Astrocyte of the hippocampus (primary cell): ENCODE measurements at regions not wholly inside any gene's neighbourhood (a gene's known extent, or its start where the extent isn't known, plus 50 kb on each side); places are given as distances from the start of the nearest gene placed in this dataset.
A peak's percentile ranks its signal among the peaks of the same experiment; 100 is the strongest.

Experiments
- DNase-seq: peaks from one replicate; pipeline ENCODE4 v3.0.0; 2011; ENCODE audit warnings: low read depth, low spot score

DNA sequence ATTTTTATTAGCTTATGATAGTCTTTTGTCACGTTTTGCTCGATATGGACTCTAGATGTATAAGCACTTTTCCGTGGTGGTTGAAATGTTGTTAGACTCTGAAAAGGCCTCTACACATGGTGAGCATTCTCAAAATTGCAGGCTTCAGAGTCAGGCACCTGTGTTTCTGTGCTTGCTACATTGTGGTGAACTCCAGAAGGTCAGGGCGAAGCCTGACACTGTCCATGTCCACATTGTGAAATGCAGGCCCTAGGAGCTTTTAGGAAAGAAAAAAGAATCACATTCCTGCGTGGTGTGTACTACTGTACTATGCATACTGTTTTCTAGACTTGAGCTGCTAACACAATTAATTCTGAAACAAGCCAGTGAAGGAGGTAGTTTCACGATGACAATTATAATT is 86.3 kb downstream of the HS3ST1 start:
- no peak for DNase-seq

DNA sequence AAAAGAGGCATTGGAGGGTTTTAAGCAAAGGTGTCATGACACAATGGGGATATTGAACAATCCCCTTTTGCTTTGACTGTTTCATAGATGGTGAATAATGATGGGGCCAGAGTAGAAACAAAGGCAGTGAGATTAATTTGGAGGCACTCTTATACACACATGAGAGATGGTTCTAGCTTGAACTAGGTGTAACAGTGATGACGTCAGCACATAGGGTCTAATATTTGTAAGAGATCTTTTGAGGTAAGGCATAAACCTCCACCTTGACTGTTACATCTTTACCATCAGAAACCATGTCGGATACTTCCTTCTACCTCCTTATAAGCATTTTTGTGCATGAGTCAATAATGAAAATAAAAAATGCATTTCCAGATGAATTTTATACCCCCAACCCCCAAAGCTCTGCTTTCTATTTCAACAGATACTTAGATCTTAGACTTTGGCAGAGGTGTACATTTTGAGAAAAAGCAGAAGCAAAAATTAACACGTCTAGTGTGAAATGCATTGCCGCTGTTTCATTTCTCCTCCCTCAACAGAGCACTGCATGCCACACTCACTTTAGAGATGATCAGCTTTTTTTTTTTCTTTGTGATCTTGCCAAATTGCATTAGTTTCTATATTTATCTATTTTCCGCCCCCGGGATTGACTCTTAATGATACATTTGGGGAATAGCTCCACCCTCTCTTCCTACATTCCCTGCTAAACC is 87.2 kb downstream of the HS3ST1 start:
- DNase-seq = no peak

DNA sequence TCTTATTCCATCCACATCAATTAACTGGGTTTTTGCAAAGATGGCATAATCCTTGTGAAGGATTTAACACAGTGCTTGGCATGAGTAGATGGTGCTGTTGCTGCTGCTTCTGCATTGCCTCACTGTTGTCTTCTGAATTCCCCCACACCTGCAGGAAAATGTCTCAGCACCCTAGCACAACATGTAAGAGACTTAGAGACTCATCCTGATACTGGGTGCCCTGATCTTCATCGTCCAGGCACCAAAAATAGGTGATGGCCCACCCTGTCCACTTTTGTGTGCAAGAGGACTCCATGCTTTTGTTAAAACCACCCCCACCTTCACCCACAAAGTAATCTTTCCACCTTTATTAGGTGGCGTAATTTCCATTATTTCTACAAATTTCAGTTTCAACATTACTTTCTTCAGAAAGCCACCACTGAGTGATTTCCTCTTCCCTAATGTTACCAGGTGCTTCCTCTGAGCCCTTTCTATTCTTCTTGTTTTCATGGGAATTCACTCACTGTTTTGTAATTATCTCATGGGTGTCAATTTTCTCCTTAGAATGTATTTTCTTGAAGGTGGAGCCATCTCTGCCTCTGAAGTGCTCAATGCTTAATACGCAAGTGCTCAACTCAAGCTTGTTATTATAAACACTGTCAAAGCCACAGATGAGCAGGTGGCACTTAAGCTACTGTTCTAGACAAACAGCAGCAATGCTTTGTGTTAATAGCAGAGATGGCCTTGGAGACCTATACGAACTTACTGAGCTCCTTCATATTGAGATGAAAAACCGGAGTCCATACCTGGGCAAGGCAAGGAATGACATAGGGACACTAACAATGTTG is 89.5 kb downstream of the HS3ST1 start:
- no peak for DNase-seq

DNA sequence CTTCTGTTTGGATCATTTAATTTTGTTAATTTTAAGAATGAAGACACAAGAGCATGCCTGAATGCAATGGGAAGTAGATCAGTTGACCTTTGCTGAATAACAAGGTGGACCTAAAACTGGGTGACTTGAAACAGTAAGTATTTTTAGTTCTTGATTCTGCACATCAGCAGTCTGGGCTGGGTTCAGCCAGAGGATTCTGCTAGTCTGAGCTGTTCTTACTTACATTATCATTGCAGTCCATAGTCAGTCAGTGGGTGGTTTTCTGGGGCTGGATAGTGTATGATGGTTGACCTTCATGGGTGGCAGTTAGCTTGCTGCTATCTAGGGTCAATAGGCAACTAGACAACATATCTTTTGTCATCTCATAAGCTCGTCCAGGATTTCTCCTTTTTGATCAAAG is 91.4 kb downstream of the HS3ST1 start:
- no peak for DNase-seq

DNA sequence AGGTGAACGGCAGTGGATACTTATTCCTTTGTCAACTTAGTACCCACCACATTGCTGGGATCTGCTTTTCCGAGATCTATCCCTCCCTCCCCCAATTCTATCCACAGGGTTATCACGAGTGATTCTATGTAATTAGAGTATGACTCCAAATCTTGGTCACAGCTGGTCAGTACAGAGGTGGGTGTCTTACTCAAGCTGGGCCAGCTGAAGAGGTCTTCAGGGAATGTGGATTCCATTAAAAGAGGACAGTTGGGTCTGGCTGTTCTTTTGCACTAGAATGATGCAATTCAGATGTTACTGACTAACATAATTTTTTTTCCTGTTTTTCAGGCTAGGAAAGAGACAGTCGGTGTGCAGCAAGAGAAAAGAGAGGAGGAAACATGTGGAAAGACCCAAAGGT is 92.3 kb downstream of the HS3ST1 start:
- DNase-seq = no peak

DNA sequence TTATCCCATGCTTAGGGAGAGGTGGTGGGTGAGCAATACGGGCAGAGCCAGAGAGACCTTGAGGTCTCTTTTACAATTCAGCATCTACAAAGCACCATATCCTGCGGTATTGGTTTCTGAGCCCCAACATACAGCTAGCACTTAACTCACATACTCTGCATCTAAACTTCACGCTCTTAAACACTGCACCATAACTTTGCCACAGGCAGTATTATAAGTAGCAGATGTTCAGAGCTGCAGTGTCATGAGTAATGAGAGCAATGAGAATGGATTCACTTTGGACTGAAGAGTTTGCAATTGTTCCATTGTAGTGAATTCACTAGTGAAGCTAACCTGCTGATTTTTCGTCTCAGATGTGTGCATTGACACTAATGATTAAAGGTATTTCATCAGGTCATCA is 93.8 kb downstream of the HS3ST1 start:
- no peak for DNase-seq

DNA sequence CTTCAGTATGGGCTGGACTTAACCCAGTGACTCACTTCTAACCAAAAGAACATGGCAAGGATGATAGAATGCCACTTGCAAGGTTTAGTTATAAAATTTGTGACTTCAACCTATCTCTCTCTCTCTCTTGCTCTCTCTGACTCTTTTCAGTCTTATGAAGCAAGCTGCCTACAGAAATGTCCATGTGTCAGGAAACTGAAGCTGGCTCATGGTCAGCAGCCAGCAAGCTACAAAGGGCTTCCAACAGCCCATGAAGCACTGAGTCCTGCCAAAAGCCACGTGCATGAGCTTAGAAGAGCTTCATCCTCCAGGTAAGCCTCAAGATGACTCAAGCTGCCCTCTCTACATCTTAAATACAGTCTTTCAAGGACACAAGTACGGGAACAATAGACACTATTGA is 100.3 kb downstream of the HS3ST1 start:
- no peak for DNase-seq

DNA sequence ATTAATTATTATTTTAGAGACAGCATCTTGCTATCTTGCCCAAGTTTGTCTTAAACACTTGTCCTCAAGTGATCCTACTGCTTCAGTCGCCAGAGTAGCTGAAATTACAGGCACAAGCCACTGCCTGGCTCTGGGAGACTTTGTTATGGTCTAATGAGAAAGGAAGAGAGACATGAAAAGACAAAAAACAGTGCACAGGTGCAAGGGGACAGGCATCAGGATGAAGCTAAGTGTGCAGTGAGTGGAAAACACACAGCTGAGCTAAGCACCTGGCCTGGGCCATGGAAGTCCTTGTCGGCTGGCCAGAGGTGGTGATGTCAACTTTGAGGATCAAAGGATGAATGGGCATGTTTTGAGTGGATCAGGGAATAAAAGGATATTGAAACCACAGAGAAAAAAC is 102.7 kb downstream of the HS3ST1 start:
- no peak for DNase-seq

DNA sequence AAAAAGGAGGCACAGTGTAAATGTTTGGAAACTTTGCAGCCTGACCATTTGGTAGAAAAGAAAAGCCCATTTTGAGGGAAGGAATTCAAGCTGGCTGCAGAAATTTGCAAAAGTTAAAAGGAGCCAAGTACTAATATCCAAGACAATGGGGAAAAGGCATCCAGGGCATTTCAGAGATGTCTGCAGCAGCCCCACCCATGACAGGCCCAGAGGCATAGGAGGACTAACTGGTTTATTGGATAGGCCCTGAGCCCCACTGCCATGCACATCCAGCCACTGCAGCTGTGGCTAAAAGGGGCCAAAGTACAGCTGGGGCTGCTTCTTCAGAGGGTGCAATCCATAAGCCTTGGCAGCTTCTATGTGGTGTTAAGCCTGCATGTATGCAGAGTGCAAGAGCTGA is 104.9 kb downstream of the HS3ST1 start:
- DNase-seq = no peak

DNA sequence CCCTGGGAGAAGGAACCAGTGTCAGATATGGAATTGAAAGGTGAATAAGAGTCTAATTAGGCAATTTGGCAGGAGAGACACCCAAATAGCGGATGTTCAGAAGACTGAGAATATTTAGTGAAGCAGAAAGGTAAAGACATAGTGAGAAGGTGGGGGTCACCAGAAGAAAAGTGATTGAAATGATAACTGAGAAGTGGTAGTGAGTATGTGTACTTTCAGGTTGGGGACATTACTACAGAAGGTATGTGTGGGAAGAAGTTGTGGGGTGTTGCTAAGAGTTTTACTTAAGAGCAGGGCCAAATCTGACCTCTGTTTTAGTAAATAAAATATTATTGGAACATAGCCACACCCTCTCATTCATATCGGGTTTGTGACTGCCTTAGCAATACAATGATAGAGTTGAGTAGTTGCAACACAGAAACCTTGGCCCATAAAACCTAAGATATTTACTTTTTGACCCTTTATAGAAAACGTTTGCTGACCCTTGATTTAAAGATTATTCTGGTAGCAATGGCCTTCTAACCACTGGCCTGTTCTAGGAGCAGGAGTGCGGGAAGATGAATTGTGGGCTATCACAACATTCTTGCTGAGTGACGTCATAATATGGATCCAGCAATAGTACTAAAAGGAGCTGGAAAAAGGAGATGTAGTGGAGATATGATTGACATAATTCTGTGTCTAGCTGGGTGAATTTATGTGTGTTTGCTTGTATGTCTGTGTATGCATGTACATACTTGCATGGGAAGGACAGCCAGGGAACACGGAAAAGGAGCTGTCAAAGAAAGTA is 115.3 kb downstream of the HS3ST1 start:
- peak; percentile 18 for DNase-seq

DNA sequence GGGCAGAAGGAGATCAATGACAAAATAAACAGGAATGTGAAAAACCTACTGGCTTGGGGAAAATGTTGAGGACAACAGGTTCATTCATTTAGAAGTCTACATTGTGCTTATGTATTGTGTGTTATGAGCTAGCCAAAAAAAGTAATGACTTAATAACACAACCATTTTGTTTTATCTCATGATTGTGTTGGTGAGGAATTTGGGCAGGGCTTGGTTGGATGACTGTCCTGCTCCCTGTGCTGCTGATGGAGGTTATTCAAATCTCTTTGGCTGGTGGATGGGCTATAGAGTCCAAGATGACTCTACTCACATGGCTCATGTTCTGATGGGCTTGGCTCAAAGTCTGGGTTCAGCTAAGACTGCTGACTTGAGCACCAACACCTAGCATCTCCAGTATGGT is 116.3 kb downstream of the HS3ST1 start:
- DNase-seq = peak; percentile 76

DNA sequence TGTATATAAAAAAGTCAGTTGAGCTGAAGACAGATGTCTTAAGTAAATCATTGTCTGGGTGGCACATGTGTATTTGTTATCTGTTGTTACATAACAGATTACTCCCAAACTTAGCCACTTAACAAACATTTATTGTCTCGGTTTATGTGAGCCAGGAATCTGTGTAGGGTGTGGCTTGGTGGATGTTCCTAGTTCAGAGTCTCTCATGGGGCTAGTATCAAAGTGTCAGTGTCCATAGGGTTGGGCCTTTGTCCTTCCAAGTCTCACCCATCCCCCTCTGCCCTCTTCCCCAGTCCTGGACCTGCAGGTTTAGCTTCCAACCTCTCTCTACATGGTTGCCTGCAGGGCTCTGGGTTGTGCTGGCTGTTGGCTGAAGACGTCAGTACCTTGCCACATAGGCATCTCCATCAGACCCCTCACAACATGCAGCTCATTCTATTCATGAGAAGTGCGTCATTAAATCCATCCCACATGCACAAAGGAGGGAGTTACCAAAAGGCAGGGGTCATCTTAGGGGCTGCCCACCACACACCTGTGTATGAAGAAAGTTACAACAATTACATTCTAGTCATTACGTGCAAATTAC is 127.5 kb downstream of the HS3ST1 start:
- no peak for DNase-seq

DNA sequence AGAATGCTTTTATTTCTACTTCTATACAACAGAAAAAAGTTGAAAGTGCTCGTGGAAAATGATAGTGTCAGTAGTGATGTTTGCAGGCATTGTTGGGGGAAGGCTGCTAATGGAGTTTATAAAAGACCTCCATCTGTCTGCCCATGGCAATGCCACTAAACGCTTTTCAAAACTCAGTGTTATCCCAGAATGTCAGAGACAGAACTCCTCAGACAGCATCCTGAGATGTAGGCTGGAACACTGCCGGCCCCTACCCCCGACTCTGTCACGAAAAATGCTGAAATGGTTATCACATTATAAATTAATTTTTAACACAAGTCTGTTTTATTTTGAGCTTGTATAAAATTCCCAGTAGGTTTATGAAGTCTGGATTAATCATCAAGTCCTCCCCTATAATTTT is 128.9 kb downstream of the HS3ST1 start:
- no peak for DNase-seq

DNA sequence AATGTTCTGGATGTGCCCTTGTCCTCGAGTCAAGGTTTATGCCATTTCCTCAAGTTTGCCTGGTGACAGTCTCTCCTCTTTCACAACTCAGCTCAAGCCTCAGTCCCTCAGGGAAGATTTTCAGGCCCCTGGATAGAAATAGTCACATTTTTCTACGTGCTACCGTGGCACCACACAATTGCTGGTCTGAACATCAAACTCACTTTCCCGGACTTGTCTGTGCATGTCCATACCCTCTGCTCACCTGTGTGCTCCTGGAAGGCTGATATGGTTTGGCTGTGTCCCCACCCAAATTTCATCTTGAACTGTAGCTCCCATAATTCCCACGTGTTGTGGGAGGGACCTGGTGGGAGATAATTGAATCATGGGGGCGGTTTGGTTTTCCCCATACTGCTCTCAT is 129.7 kb downstream of the HS3ST1 start:
- no peak for DNase-seq

DNA sequence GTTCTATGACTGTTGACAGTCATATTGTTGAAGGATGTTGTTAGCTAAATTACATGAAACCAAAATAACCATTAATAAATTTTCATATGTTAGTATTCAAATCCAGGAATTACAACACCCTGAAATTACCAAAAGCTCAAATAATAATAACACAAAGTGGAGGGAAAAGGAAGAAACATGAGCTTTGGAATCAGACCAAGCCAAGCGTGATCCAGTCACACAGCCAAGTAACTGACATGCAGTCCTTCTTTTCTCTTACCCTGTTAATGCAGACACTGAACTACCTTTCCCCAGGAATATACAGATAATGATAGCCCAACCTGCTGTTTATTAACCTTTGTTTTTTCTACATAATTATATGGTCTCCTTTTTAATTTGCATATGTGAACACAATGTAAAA is 130.2 kb downstream of the HS3ST1 start:
- DNase-seq = no peak

DNA sequence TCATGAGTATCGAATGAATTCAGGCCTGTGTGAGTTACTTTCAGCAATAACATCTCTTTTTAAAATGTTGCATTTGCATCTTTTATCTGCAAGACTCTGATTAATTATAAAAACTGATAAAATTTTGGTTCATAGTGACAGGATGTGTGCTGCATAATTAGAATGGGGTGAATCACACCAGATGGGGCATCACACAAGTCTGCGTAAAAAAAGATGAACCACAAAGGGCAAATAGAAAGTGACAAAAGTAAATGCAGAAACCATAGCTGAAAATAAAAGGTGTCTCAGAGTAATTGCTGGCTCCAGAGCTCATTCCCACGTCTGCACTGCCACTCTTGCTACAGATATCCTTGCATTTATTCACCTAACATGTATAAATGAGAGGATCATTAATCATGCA is 131.1 kb downstream of the HS3ST1 start:
- DNase-seq = no peak

DNA sequence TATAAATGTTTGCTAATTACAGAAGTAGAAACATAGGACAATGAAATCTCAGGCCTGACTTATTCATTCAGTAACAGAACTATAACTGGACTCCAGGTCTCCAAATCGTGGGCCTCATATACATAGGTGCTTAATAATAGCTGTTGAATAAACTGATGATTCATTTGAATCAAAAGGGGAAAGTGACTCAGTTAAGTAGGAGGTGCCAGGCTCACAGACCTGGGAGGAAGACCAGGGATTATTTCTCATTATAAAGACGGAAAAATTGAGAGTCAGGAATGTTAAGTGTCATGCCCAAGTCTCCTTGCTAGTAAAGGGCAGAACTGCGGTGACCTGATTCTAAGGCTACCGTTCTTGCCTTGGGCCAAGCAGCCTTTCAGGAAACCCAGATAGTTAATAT is 131.5 kb downstream of the HS3ST1 start:
- peak; percentile 33 for DNase-seq

DNA sequence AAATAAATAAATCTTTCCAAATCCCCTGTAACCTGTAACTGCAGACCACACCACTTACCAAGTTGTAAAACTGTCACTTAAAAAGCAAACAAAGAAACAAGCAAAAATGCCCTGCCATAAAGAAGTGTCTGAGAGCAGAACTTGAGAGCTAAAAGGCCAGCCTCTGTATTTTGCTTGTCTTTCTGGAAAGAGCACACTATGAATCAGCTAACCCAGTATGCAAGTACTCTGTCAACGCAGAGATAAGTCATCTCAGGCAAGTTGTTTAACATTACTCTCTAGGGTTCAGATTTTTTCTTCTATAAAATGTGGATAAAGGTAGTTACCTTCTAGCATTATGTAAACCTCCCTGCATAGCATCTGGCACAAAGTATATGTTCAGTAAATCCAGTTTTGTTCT is 134.8 kb downstream of the HS3ST1 start:
- peak; percentile 9 for DNase-seq

DNA sequence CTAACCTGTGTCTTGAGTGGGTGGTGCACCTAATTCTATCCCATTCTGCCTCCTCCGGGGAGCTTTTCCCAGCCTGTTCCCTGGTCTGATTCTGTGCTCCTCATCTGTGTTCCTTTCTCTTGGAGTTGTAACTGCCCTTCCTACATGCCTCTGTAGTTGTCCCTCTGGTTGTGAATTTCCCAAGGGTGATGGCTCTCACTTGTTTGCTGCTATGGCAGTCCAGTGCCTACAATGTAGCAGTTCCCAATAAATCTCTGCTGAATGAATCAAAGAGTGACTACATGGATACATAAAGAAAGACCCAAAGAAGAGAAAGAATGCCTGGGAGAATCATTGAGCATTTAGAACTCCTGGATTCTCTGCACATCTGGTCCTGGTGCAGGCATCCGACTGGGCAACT is 141.6 kb downstream of the HS3ST1 start:
- no peak for DNase-seq

DNA sequence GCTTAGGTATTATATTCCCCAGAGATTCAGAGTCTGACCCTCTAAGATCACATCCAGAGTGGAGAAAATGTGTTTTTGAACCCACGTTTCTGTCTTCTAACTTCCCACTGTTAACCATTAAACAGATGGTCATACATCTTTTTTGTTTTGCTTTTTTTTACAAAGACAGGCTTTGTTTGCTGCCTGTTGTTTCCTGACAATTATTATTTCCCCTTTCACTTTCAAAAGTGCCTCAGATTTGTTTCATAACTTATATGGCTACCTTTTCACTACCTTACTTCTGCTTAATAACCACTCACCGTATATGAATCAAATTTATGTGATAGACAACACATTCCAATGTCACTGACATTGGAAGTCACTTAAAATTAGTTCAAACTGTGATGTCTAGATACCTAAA is 142.2 kb downstream of the HS3ST1 start:
- no peak for DNase-seq

DNA sequence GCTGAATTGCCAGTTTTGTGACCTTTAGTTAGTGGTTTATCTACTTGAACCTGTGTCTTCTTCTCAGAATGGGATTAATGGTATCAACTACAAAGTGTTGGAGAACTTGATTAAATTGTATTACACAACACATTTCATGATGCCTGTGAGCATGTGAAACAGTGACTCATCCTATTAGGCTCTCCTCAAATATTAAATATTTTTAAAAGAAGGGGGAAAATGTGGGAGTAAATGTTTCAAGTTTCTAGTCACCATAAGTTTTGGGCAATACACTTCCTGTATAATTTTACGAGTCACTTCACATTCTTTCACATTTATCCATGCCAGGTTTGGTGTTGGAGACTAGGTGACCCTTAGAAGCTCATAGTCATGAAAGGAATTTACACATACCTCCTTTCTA is 147.0 kb downstream of the HS3ST1 start:
- peak; percentile 2 for DNase-seq

DNA sequence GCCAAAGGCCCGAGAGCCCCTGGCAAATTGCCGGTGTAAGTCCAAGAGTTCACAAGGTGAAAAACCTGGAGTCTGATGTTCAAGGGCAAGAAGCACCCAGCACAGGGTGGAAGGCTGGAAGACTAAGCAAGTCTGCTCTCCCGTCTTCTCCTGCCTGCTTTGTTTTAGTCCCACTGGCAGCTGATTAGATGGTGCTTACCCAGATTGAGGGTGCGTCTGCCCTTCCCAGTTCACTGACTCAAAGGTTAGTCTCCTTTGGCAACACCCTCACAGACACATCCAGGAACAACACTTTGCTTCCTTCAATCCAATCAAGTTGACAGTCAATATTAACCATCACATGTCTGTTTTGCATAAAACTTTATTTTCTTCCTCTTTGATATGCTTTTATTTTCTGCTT is 157.4 kb downstream of the HS3ST1 start:
- no peak for DNase-seq
